AG09319 (cell line): ENCODE measurements at regions not wholly inside any gene's neighbourhood (a gene's known extent, or its start where the extent isn't known, plus 50 kb on each side); places are given as distances from the start of the nearest gene placed in this dataset.

Experiments
- DNase-seq: peaks from one replicate; pipeline ENCODE4 v3.0.0-alpha.2; 2010; ENCODE audit warnings: low read depth; ENCODE audit errors: extremely low read depth
- CTCF ChIP-seq: IDR thresholded peaks from 2 replicates; pipeline ENCODE4 v1.5.1; 2011; ENCODE audit warnings: low read depth, mild to moderate bottlenecking, inconsistent platforms, low read length, moderate library complexity

- TF ChIP-seq CTCF, result no peak
- DNase-seq, result no peak
These were observed 56.2 kb upstream of the PREP start for GRCh38 chr6:105459049-105459448.

- no peak for TF ChIP-seq CTCF
- DNase-seq, result no peak
These were observed 55.7 kb upstream of the PREP start for GRCh38 chr6:105458551-105458950.

GRCh38 chr6:105458084-105458483 is 55.2 kb upstream of the PREP start:
- no peak for TF ChIP-seq CTCF
- no peak for DNase-seq

GRCh38 chr6:105453968-105454367 is 51.1 kb upstream of the PREP start:
- DNase-seq, result no peak

GRCh38 chr6:105452924-105453756 is 50.3 kb upstream of the PREP start:
- no peak for DNase-seq
- no peak for TF ChIP-seq CTCF

More at GRCh38 chr6:105453968-105454367, 51.1 kb upstream of the PREP start:
- TF ChIP-seq CTCF, result no peak
